ENCODE measurements at regions not wholly inside any gene's neighbourhood (a gene's known extent, or its start where the extent isn't known, plus 50 kb on each side); places are given as distances from the start of the nearest gene placed in this dataset.

DNA sequence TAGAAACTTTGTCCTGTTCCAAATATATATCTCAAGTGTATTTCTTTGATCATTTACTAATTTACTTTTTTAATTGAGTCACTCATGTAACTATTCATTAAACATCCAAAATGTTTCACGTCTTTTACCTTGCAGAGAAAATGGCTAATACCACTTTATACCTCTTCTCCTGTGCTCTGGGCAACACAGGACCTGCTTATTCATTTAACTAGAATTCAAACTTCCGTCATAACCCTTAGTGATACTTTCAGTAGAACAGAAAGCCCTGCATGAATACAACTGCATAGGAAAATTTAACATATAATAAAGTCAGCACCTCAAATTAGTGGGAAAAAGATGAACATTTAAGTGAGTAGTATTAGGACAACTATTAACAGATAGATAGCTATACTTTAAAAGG lies 205.2 kb downstream of the MREG start:
- H3K36me3 Mint-ChIP-seq: no peaks in the 10 kb centered on the region
- POLR2A ChIA-PET: no interaction called here
- TF ChIP-seq ZNF121 (CRISPR knock-in tag; IDR thresholded peaks at IDR 0.05) (no peak), ZNF423 (CRISPR knock-in tag; IDR thresholded peaks at IDR 0.05) (no peak), PRRX2 (CRISPR knock-in tag; IDR thresholded peaks at IDR 0.05) (no peak), ZNF219 (CRISPR knock-in tag; IDR thresholded peaks at IDR 0.05; ENCODE audit: borderline replicate concordance) (no peak), ZNF317 (CRISPR knock-in tag; IDR thresholded peaks at IDR 0.05; ENCODE audit: borderline replicate concordance, low read depth) (no peak), HMGA2 (CRISPR knock-in tag; IDR thresholded peaks at IDR 0.05) (no peak), NR1H2 (CRISPR knock-in tag; IDR thresholded peaks at IDR 0.05) (no peak), ATF1 (CRISPR knock-in tag; IDR thresholded peaks at IDR 0.05) (no peak), ZNF671 (CRISPR knock-in tag; IDR thresholded peaks at IDR 0.05) (no peak), ZNF416 (CRISPR knock-in tag; IDR thresholded peaks at IDR 0.05) (no peak), ETV6 (CRISPR knock-in tag; IDR thresholded peaks at IDR 0.05) (no peak), JUN (CRISPR knock-in tag; IDR thresholded peaks at IDR 0.05) (no peak)
- TF ChIP-seq, protein P1, sequence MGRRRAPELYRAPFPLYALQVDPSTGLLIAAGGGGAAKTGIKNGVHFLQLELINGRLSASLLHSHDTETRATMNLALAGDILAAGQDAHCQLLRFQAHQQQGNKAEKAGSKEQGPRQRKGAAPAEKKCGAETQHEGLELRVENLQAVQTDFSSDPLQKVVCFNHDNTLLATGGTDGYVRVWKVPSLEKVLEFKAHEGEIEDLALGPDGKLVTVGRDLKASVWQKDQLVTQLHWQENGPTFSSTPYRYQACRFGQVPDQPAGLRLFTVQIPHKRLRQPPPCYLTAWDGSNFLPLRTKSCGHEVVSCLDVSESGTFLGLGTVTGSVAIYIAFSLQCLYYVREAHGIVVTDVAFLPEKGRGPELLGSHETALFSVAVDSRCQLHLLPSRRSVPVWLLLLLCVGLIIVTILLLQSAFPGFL (CRISPR knock-in tag; IDR thresholded peaks at IDR 0.05; ENCODE audit: borderline replicate concordance): no peak
- TF ChIP-seq, protein P2, sequence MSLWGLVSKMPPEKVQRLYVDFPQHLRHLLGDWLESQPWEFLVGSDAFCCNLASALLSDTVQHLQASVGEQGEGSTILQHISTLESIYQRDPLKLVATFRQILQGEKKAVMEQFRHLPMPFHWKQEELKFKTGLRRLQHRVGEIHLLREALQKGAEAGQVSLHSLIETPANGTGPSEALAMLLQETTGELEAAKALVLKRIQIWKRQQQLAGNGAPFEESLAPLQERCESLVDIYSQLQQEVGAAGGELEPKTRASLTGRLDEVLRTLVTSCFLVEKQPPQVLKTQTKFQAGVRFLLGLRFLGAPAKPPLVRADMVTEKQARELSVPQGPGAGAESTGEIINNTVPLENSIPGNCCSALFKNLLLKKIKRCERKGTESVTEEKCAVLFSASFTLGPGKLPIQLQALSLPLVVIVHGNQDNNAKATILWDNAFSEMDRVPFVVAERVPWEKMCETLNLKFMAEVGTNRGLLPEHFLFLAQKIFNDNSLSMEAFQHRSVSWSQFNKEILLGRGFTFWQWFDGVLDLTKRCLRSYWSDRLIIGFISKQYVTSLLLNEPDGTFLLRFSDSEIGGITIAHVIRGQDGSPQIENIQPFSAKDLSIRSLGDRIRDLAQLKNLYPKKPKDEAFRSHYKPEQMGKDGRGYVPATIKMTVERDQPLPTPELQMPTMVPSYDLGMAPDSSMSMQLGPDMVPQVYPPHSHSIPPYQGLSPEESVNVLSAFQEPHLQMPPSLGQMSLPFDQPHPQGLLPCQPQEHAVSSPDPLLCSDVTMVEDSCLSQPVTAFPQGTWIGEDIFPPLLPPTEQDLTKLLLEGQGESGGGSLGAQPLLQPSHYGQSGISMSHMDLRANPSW (CRISPR knock-in tag; conservative IDR thresholded peaks at IDR 0.05; ENCODE audit: low read depth): no peak
- TF ChIP-seq, protein P3, sequence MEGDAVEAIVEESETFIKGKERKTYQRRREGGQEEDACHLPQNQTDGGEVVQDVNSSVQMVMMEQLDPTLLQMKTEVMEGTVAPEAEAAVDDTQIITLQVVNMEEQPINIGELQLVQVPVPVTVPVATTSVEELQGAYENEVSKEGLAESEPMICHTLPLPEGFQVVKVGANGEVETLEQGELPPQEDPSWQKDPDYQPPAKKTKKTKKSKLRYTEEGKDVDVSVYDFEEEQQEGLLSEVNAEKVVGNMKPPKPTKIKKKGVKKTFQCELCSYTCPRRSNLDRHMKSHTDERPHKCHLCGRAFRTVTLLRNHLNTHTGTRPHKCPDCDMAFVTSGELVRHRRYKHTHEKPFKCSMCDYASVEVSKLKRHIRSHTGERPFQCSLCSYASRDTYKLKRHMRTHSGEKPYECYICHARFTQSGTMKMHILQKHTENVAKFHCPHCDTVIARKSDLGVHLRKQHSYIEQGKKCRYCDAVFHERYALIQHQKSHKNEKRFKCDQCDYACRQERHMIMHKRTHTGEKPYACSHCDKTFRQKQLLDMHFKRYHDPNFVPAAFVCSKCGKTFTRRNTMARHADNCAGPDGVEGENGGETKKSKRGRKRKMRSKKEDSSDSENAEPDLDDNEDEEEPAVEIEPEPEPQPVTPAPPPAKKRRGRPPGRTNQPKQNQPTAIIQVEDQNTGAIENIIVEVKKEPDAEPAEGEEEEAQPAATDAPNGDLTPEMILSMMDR (IDR thresholded peaks at IDR 0.05): no peak
- TF ChIP-seq, protein P4, sequence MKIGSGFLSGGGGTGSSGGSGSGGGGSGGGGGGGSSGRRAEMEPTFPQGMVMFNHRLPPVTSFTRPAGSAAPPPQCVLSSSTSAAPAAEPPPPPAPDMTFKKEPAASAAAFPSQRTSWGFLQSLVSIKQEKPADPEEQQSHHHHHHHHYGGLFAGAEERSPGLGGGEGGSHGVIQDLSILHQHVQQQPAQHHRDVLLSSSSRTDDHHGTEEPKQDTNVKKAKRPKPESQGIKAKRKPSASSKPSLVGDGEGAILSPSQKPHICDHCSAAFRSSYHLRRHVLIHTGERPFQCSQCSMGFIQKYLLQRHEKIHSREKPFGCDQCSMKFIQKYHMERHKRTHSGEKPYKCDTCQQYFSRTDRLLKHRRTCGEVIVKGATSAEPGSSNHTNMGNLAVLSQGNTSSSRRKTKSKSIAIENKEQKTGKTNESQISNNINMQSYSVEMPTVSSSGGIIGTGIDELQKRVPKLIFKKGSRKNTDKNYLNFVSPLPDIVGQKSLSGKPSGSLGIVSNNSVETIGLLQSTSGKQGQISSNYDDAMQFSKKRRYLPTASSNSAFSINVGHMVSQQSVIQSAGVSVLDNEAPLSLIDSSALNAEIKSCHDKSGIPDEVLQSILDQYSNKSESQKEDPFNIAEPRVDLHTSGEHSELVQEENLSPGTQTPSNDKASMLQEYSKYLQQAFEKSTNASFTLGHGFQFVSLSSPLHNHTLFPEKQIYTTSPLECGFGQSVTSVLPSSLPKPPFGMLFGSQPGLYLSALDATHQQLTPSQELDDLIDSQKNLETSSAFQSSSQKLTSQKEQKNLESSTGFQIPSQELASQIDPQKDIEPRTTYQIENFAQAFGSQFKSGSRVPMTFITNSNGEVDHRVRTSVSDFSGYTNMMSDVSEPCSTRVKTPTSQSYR (CRISPR knock-in tag; IDR thresholded peaks at IDR 0.05): no peak
- TF ChIP-seq, protein P5, sequence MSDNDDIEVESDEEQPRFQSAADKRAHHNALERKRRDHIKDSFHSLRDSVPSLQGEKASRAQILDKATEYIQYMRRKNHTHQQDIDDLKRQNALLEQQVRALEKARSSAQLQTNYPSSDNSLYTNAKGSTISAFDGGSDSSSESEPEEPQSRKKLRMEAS (CRISPR knock-in tag; IDR thresholded peaks at IDR 0.05): no peak
- TF ChIP-seq, protein P6, sequence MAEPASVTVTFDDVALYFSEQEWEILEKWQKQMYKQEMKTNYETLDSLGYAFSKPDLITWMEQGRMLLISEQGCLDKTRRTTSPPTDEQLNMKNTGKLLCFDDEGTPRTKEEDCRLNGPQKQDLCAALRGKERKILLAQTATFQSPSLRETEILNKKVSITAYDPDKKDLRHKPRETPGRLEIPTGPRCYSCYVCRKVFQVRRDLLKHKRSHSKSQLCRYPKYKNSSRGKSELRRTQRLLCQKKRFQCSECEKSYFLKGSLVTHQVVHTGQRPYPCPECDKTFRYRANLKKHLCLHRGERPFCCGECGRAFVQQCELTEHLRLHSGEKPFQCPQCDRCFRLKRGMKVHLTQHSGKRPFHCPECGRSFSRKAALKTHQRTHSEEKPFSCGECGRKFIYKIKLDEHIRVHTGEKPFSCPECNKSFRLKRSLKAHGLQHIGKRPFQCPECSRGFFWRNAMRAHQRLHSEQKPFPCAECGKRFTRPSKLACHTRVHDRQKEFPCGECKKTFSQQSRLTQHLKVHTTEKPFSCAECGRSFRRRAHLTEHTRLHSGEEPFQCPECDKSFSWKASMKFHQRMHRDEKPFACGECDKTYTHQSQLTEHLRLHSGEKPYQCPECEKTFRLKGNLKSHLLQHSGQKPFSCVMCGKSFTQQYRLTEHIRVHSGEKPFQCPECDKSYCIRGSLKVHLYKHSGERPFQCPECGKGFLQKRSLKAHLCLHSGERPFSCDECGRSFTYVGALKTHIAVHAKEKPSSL (CRISPR knock-in tag; conservative IDR thresholded peaks at IDR 0.05): no peak
- TF ChIP-seq, protein P7, sequence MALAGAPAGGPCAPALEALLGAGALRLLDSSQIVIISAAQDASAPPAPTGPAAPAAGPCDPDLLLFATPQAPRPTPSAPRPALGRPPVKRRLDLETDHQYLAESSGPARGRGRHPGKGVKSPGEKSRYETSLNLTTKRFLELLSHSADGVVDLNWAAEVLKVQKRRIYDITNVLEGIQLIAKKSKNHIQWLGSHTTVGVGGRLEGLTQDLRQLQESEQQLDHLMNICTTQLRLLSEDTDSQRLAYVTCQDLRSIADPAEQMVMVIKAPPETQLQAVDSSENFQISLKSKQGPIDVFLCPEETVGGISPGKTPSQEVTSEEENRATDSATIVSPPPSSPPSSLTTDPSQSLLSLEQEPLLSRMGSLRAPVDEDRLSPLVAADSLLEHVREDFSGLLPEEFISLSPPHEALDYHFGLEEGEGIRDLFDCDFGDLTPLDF (CRISPR knock-in tag; IDR thresholded peaks at IDR 0.05): no peak
- TF ChIP-seq, protein P8, sequence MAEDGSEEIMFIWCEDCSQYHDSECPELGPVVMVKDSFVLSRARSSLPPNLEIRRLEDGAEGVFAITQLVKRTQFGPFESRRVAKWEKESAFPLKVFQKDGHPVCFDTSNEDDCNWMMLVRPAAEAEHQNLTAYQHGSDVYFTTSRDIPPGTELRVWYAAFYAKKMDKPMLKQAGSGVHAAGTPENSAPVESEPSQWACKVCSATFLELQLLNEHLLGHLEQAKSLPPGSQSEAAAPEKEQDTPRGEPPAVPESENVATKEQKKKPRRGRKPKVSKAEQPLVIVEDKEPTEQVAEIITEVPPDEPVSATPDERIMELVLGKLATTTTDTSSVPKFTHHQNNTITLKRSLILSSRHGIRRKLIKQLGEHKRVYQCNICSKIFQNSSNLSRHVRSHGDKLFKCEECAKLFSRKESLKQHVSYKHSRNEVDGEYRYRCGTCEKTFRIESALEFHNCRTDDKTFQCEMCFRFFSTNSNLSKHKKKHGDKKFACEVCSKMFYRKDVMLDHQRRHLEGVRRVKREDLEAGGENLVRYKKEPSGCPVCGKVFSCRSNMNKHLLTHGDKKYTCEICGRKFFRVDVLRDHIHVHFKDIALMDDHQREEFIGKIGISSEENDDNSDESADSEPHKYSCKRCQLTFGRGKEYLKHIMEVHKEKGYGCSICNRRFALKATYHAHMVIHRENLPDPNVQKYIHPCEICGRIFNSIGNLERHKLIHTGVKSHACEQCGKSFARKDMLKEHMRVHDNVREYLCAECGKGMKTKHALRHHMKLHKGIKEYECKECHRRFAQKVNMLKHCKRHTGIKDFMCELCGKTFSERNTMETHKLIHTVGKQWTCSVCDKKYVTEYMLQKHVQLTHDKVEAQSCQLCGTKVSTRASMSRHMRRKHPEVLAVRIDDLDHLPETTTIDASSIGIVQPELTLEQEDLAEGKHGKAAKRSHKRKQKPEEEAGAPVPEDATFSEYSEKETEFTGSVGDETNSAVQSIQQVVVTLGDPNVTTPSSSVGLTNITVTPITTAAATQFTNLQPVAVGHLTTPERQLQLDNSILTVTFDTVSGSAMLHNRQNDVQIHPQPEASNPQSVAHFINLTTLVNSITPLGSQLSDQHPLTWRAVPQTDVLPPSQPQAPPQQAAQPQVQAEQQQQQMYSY (CRISPR knock-in tag; IDR thresholded peaks at IDR 0.05): no peak
- CTCF ChIA-PET: interaction anchor here (1.0 to 4.6 kb wide), 3 partner anchors 13 to 31 kb away, joined by 3 to 29 read pairs (median 4); no protein-coding TSS in a partner anchor
- no peak for DNase-seq (ENCODE audit: low spot score)
- H3K27ac Mint-ChIP-seq: no peak overlapping the region
- no peak overlapping the region for H3K4me3 Mint-ChIP-seq
- H3K27me3 Mint-ChIP-seq (ENCODE audit: low read depth): no peaks in the 10 kb centered on the region
- no peak for ATAC-seq
- H3K9me3 Mint-ChIP-seq: no peaks in the 10 kb centered on the region
- peaks cover 19% of the 10 kb centered on the region for H3K4me1 Mint-ChIP-seq
